ENCODE measurements at regions not wholly inside any gene's neighbourhood (a gene's known extent, or its start where the extent isn't known, plus 50 kb on each side); places are given as distances from the start of the nearest gene placed in this dataset.
"Not testable (repeated sequence)": the region's sequence is repeated elsewhere in the genome, so short reads cannot be mapped to it uniquely, and the experiment has no call there.

DNA sequence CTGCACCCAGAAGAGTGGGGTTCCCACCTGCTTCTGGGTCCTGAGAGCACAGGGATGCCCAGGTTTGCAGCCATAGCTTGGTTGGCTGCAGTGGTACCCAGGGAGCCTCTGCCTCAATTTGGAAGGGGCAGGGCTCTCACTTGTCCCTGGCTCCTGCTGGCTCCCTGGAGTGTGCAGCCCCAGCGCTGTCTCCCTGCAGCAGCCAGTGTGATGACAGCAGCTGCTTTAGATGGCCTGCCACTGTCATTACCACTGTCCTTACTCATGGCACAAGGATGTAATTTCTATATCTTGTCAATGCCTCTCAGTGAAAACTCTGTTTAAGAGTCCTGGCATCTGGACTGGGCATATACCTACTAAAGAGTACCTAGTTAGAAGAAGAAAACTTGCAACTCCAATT is 250.9 kb downstream of the KIF20B start:
- no peak for DNase-seq

DNA sequence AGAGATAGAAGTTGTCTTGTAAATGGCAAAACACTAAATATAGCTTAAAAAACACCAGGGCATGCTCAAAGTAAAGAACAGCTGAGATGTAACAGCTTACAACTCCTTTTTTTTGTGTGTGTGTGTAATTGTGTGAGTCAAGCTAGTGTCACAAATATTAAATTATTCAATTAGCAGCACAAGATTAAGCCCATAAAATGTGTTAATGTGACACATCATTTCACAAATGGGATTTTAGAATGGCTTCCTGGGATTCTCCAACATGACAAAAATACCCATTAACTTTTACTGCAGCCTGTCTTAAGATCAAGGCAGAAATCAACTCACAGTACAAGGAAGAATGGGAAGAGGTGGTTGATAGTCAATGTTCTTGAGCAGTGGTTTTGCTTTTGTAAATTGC is 251.4 kb downstream of the KIF20B start:
- DNase-seq: no peak

DNA sequence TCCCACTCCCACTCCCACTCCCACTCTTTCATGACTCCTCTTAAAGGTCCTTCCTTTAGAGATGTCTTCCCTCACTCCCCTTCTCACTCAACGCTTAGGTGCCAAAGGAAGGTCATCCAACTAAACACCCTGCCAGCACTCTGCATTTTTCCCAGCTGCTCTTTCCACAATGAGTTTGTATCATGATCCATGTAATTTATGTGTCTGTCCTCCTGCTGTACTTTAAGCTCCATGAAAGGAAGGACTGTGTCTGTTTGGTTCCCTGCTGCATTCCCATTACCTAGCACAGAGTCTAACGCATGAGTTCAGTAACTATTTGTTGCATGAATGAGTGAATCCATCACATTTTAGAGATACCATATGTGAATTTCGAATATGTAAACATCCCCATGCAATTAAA is 252.7 kb downstream of the KIF20B start:
- DNase-seq: peak; percentile 66

DNA sequence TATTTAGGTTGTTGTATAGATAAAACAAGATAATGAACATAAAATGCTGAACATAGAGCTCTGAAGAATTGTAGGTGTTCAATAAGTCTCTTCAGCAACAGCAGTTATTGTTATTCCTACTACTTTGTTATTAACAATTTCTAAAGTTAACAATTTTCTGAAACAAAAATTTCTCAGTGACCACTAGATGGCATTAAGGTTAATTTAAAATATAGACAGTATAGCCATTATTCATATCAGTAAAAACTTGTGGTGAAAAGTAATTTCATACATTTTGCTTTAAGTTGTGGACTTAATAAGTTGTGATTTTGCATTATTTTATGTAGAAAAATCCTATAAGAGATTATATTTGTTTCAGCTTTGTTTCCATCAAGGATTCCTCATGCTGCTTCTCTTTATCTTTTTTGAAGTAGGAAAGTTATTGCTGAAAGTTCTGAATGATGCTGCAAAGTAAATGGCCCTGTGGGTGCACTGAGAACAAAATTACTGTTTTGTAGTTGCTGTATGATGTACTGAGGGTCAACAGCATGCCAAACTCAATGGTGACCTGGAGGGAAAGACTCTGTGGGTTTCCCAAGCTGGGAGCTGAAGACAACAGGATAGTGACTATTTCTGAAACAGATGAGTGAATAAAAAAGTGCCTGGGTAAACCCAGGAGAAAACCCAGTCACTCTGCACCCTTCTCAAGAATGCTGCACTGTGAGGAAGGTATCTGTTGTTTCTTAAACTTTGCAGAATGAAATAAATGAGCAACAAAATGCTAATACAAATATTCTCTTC is 253.6 kb downstream of the KIF20B start:
- no peak for DNase-seq

DNA sequence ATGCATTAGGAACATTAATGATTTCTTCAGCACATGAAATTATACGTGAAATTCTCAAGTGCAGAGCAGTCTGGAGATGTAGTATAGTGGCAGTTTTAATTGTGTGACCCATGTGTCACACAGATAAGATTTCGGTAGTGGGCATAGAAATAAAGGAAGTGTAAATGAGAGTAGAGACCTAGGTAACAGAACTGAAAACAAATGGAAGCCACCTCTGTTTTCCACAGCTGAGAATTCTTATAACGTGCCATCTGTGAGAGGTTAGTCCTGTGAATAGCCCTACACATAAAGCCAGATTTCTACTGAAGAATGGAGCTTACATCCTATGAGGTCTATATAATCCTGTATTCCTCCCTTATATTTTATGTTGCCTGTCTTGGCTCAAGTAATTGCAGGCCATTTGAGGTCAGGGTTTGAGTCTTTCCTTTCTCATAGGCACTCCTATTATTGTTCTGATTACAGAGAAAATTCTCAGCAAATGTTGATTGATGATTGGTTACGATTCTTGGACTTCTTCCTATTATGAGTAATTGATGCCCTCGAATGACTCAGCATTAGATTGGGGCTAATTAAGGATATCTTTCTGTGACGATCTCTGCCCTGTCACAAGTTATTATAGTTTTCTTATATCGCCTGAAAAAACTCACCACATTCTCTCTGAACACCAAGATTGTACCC is 258.2 kb downstream of the KIF20B start:
- DNase-seq: no peak

DNA sequence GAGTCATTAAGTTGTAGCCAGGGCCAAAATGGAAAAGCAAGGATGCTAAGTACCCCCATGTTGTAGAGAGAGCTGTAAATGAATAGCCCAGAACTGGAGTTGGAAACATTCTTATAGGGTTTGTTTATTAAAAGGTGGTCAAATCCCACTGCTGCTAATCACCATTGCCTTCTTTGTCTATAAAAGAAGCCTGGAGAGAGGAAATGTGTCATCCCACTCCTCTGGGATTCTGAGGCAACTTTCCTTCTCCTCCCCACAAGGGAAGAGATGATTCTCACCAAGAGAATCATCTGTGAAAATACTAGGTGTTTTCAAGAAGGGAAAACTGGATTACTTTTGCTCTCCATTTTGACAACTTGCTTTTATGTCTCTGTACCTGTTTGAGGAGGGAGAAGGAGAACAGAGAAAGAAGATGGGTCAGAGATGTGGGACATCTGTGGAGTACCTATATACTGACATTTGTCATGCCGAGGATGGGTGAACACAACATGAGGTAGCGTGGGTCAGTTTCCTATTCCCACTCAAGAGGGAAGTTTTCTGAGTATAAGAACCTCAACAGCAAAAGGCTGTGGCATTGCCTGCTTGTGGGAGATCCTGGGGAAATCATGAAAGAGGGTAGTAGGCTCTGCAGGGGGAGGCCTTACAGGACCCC is 262.2 kb downstream of the KIF20B start:
- DNase-seq: no peak

DNA sequence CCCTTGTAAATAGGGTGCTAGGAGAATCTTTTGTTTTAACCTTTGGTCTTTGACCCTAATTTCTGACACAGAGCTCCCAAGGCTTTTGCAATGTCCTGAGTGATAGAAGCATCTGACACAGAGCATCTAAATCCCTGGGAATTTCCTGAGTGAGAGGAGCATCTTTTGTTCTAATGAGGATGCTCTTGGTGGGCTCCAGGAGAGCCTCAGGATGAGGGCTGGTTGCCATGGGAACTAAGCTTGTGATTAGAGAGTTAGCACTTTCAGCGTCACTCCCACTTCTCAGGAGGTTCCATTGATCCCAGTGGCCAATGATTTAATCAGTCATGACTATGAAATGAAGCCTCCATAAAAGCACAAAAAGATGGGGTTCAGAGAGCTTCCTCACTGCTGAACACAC is 264.8 kb downstream of the KIF20B start:
- no peak for DNase-seq

DNA sequence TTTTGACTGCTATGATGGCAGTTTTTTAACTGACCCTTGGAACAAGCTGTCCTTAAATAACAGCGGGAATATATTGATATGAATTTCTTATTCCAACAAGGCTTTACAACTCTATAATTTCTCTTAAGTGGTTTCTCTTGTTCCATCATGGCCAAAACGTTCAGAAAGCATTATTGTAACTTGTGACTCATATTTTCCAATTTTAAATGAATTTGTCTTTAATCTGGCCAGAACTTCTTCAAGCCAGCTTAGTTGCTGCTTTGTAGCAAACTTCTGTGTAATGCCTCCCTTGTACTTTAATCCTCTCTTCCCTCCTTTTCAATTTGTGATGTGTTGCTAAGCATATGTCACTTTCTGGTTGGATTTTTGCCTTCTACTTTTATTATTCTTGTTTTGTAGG is 271.9 kb downstream of the KIF20B start:
- no peak for DNase-seq

DNA sequence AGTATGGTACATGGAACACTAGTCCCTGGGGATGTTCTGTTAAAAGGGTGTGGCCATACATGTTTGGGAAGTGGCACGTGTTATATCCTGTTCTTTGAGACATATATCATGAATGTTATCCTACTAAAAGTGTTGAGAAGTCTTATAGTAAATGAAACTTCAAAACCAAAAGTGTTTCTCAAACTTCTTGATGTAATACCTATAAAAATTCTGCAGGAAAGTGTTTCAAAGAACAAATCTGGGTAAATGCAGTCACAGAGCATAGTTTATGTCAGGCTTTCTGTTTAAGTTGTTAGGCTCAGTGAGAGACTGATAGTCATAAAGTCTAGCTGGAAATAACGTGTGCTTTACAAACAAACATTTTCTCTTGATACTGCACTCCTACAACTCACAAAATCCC is 273.7 kb downstream of the KIF20B start:
- DNase-seq: no peak

DNA sequence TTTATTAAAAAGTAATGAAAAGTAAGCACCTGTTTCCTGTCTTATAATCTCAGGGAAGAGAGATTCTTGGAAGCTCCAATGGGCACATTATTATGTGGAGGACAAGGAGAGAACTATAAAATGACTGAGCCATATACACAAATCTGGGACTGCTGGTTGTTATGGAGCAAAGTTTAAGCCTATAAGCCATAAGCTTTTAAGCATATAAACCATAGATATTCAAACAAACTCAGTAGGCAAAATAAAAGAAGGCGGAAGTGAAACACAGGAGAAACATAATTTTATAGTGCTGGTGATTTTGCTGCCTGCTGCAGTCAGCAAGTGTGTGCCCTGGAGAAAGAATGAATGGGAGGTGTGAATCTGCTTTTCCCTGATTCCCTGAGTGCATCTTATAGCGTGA is 274.4 kb downstream of the KIF20B start:
- DNase-seq: no peak

DNA sequence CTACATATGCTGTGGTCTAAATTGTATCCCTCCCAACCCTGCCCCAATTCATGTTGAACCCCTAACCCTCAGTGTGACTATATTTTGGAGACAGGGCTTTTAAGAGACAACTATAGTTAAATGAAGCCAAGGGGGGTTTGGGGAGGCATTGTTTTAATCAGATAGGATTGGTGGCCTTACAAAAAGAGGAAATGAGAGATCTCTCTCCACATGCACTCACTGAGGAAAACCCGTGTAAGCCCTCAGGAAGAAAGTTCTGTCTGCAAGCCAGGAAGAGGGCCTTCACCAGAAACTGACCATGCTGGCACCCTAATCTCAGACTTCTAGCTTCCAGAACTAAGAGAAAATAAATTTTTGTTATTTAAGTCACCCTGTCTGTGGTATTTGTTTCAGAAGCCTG is 276.7 kb downstream of the KIF20B start:
- DNase-seq: no peak

DNA sequence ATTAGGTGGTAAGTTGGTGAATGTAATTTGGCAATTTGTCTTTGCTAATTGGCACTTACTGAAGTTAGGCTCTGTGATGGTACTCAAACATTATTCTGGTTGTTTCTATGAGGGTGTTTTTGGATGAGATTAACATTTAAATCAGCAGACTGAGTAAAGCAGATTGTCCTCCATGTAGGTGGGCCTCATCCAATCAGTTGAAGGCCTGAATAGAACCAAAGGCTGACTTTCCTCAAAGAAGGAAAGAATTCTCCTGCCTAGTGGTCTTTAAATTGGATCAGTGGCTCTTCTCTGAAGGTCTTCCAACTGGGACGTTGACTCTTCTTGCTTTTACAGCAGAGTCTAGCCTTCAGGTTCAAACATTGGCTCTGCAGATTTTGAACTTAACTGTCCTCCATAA is 278.3 kb downstream of the KIF20B start:
- no peak for DNase-seq

DNA sequence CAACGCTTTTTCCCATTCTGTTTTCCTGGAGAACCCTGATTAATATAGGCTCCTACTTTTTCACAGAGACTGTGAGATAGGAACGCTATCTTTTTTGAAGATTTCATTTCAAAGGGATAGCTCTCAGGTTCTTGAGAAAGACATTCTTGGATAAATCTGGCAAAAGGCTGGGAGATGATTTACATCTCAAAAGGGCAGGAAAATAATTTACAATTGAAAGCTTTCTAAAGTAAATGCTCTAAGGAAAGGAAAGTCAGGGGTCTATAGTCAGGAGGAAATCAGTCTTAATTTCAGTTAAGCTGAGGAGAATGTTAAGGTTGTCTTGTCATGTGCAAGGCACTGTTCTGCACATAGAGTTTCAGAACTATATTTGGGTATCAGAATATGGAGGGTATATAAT is 278.8 kb downstream of the KIF20B start:
- DNase-seq: no peak

DNA sequence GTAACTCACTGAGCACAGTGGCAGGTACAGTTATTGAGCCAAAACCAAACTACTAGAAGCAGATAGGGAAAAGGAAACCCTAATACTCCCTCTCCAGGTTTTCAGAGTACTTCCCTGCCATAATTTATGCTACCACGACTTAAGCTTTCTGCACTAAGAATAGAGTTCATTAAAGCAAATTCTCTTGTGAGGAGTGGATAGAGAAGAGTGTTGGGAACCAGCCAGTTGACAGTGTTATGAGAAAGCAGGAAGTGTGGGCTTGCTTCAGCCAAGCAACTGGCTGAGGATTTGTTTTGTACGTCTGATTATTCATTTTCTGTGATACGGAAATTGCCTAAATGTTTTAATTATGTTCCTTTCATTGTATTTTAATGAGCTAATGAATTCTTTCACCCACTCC is 280.5 kb downstream of the KIF20B start:
- DNase-seq: no peak

DNA sequence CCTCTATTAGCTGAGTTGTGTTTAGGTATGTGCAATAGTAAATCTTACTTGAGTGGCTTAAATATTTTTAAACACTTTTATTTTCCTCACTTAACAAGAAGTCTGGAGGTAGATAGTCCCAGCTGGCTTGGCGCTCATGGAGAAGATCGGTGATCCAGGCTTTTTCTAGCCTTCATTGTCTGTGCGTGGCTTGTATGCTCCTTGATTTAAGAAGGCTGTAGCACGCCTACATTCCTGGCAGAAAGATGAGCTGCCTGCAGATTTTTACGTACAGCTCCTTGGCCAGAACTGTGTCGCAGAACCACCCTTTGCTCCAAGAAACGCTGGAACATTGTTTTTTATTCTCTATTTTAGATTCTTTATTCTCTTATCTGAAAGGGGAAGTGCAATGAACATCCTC is 284.1 kb downstream of the KIF20B start:
- no peak for DNase-seq

DNA sequence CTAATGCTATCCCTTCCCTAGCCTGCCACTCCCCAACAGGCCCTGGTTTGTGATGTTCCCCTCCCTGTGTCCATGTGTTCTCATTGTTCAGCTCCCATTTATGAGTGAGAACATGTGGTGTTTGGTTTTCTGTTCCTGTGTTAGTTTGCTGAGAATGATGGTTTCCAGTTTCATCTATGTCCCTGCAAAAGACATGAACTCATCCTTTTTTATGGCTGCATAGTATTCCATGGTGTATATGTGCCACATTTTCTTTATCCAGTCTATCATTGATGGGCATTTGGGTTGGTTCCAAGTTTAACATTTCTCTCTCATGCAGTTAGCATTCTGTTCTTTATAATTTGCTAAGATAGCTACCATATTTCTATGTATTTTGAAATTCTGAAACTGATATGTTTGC is 287.0 kb downstream of the KIF20B start:
- DNase-seq: not testable (repeated sequence)

DNA sequence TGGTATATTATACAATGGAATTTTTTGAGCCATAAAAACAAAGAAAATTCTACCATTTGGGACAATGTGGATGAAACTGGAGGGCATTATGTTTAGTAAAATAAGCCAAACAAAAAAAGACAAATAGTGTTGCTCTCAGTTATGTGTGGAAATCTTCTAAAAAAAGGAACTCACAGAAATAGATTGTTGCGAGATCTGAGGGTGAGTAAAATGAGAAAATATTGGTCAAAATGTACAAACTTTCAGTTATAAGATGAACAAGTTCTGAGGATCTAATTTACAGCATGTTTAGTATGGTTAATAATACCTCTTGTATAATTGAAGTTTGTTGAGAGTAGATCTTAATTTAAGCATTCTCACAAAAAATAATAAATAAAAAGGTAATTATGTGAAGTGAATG is 291.2 kb downstream of the KIF20B start:
- no peak for DNase-seq

DNA sequence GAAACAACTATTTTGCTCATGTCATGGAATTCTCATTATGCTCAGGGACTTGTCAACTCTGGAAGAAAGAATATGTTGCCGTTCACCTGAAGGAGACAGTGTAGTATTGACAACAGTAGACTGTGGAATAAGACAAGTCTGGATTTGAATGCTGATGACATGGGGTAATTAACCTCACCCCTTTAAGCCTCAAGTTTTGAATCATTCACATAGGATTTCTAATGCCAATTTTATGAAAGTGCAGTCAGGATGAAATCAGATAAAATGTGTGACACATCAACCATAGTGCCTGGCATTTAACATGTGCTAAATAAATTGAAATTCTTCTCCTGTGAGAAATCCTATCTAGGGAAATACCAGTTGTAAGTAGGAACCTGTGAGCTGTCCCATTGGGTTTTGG is 305.8 kb downstream of the KIF20B start:
- no peak for DNase-seq

DNA sequence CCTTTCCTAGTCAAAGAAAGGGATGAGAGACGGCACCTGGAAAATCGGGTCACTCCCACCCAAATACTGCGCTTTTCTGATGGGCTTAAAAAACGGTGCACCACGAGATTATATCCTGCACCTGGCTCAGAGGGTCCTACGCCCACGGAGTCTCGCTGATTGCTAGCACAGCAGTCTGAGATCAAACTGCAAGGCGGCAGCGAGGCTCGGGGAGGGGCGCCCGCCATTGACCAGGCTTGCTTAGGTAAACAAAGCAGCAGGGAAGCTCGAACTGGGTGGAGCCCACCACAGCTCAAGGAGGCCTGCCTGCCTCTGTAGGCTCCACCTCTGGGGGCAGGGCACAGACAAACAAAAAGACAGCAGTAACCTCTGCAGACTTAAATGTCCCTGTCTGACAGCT is 309.9 kb downstream of the KIF20B start:
- DNase-seq: not testable (repeated sequence)

DNA sequence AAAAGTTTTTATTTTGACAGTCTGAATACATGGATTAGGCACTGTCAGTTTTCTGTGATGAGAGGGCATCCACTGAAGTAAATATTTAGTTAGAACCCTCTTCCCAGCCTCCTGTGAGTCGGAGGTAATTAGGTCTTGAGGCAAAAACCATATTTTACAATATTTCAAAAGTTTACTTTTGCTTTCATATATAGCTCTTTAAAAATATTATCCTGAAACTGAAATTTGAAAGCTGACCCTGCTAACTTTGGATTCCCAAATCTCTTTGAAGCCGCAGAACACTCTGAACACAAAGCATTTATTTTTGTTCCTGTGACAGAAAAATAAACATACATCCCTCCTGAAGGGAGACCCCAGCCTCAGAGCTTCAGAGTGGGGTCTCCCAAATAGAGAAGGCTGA is 317.4 kb downstream of the KIF20B start:
- no peak for DNase-seq

DNA sequence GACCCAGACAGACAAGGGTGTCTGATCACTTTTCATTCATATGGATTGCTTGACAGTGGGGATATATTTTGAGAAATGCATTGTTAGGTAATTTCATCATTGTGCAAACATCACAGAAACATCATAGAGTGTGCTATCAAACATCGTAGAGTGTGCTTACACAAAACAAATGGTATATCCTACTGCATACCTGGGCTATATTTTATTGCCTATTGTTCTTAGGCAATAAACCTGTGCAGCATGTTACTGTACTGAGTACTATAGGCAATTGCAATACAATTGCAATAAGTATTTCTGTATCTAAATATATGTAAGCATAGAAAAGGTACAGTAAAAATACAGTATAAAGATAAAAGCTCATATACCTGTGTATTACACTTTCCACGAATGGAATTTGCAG is 319.1 kb downstream of the KIF20B start:
- no peak for DNase-seq

DNA sequence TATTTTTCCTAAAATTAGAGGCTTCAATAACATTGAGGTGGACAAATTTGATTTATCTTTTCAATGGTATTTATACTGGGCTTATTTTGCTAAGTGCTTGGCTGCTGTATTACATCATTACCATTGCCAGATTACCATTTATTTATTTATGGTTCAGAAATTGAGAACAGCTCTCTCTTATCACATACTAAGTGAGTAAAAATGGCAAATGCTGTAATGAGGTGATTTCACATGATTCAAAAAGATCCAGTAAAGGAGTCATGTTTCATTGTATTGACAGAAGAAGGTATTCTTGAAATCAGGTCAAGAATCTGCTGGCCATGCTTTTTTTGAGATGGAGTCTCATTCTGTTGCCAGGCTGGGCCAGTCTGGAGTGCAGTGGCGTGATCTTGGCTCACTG is 322.6 kb downstream of the KIF20B start:
- DNase-seq: no peak

DNA sequence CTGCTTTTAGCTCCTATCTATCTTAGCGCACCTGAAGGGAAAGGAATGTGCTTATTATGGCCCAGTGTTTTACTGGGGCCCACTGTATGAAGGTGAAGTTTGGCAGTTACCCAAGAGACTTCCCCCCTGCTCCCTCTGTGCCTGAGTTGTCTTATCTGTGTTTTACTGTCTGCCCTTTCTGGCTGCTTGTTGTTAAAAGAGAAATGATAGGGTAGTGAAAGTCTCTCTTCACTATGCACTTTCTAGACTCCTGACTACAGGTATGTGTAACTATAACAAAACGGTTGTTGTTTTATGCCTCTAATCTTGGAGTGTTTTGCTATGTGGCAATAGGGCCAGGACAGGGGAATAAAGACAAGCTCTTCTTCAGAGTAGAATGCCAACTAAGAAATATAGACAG is 326.9 kb downstream of the KIF20B start:
- DNase-seq: no peak

DNA sequence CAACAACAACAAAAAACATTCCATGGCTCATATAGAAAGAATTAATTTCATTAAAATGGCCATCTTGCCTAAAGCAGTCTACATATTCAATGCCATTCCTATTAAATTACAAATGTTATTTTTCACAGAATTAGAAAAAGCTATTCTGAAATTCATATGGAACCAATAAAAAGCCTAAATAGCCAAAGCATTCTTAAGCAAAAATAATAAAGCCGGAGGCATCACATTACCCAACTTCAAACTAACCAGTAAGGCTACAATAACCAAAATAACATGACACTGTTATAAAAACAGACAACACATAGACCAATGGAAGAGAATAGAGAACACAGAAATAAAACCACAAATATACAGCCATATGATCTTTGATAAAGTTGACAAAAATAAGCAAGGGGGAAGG is 330.4 kb downstream of the KIF20B start:
- DNase-seq: no peak

Data from NCI-H446 treated with DMSO at 0.1 percent for 48 hours (cell line).